ENCODE measurements at regions not wholly inside any gene's neighbourhood (a gene's known extent, or its start where the extent isn't known, plus 50 kb on each side); places are given as distances from the start of the nearest gene placed in this dataset.

- Histone ChIP-seq H4K5ac (ENCODE audit: insufficient read length, low read depth, low read length) (no peak overlapping the region), H2BK120ac (ENCODE audit: low read depth, low read length, poor library complexity, severe bottlenecking) (no peak overlapping the region), H3K4me1 (ENCODE audit: insufficient read depth, low read length) (no peaks in the 10 kb centered on the region), H4K91ac (ENCODE audit: insufficient read length, low read depth, low read length) (no peak overlapping the region), H4K8ac (replicated peaks; ENCODE audit: insufficient read length, low read depth, low read length) (no peak overlapping the region), H3K27me3 (ENCODE audit: insufficient read depth, low read length) (no peaks in the 10 kb centered on the region), H2BK5ac (ENCODE audit: insufficient read length, low read length) (no peak overlapping the region), H2BK12ac (ENCODE audit: insufficient read length, low read depth, low read length) (no peak overlapping the region), H3K79me1 (ENCODE audit: insufficient read depth, low read depth, low read length, poor library complexity, severe bottlenecking) (no peaks in the 10 kb centered on the region), H2AFZ (ENCODE audit: low read length) (no peak overlapping the region), H3K23ac (ENCODE audit: insufficient read length, low read depth, low read length) (no peak overlapping the region), H4K20me1 (ENCODE audit: control insufficient read depth, insufficient read depth, insufficient read length) (no peaks in the 10 kb centered on the region), H3K4ac (ENCODE audit: low read depth, low read length) (no peak overlapping the region), H2AK5ac (ENCODE audit: insufficient read length, low read length) (no peak overlapping the region), H3K23me2 (ENCODE audit: insufficient read length, low read depth, low read length, poor library complexity, severe bottlenecking) (no peaks in the 10 kb centered on the region), H2BK15ac (ENCODE audit: low read depth, low read length) (no peak overlapping the region), H3K27ac (ENCODE audit: insufficient read length, low read depth, low read length) (no peak overlapping the region), H3K9me3 (ENCODE audit: control insufficient read depth, low read depth, low read length) (no peaks in the 10 kb centered on the region), H2BK20ac (ENCODE audit: low read depth, low read length, poor library complexity, severe bottlenecking) (no peak overlapping the region), H3T11ph (ENCODE audit: low read length) (no peak overlapping the region), H3K9ac (ENCODE audit: extremely low read depth, insufficient read length, low read length) (no peak overlapping the region), H3K14ac (ENCODE audit: insufficient read depth, low read length) (no peak overlapping the region), H3K56ac (ENCODE audit: insufficient read length, low read depth, low read length) (no peak overlapping the region), H3K18ac (ENCODE audit: insufficient read length, low read depth, low read length) (no peak overlapping the region), H3K4me2 (ENCODE audit: insufficient read depth, insufficient read length, low read length) (no peak overlapping the region), H3K79me2 (ENCODE audit: insufficient read depth, low read length) (no peaks in the 10 kb centered on the region)
- peaks cover 6% of the 10 kb centered on the region for H3K27me3 Mint-ChIP-seq (ENCODE audit: low read depth)
- no CpG with 5 or more reads among the region's 1 CpG for WGBS (ENCODE audit: extremely low coverage, insufficient read length, low lambda C conversion rate)
- TF ChIP-seq CTCF (conservative IDR thresholded peaks at IDR 0.05), result no peak
- H3K27ac Mint-ChIP-seq, result no peak overlapping the region
- peaks cover 0 to 23% (median 16%) of the 10 kb centered on the region in 3 experiments; a peak in 6 of 7 replicates for H3K36me3 Mint-ChIP-seq (ENCODE audit: insufficient read depth in 1 of 3, low read depth in 3 of 3)
- DNase-seq, result no peak
- no peak overlapping the region for H3K4me3 Mint-ChIP-seq
- peaks cover 0 to 11% of the 10 kb centered on the region in 2 experiments; a peak in 4 of 5 replicates for H3K9me3 Mint-ChIP-seq
- H3K4me1 Mint-ChIP-seq, result peaks cover 7 to 10% of the 10 kb centered on the region in 2 experiments
Measured at GRCh38 chr11:70694371-70694770, 296.0 kb downstream of the CTTN start.
